Calu3 (cell line): ENCODE measurements at regions not wholly inside any gene's neighbourhood (a gene's known extent, or its start where the extent isn't known, plus 50 kb on each side); places are given as distances from the start of the nearest gene placed in this dataset.

ENCODE experiments used
- BruUV-seq: library from RNA; stranded (reverse); fragments of 400-500 nt; replicated peaks from 2 replicates; lab custom pipeline; 2021; lab: Mats Ljungman, UMichigan
- CTCF ChIA-PET: fragments of 300-600 bp; sonication (Branson Sonifier 250); formaldehyde crosslinking; loops from one replicate; lab custom pipeline; 2022; ENCODE audit warnings: antibody characterized with exemption; lab: Charles Lee
- DNase-seq: peaks from one replicate; pipeline ENCODE4 v3.0.0; 2022
- H3K27ac Mint-ChIP-seq: one replicate; pipeline ENCODE4 v1.8.0; 2022; ENCODE audit warnings: mixed read lengths; ENCODE audit not compliant: unreplicated experiment
- H3K27me3 Mint-ChIP-seq: one replicate; pipeline ENCODE4 v1.8.0; 2022; ENCODE audit warnings: mixed read lengths; ENCODE audit not compliant: unreplicated experiment
- H3K36me3 Mint-ChIP-seq: one replicate; pipeline ENCODE4 v1.8.0; 2022; ENCODE audit warnings: mild to moderate bottlenecking, moderate library complexity, mixed read lengths; ENCODE audit not compliant: insufficient read depth, unreplicated experiment
- H3K4me1 Mint-ChIP-seq: one replicate; pipeline ENCODE4 v1.8.0; 2022; ENCODE audit warnings: mild to moderate bottlenecking, low read depth, mixed read lengths; ENCODE audit not compliant: unreplicated experiment
- H3K4me3 Mint-ChIP-seq: one replicate; pipeline ENCODE4 v1.8.0; 2022; ENCODE audit warnings: mild to moderate bottlenecking, low read depth, moderate library complexity, mixed read lengths; ENCODE audit not compliant: unreplicated experiment
- H3K9me3 Mint-ChIP-seq: one replicate; pipeline ENCODE4 v1.8.0; 2022; ENCODE audit warnings: low read depth, mixed read lengths; ENCODE audit not compliant: unreplicated experiment
- CTCF ChIP-seq: fragments of 200-600 bp; IDR thresholded peaks from one replicate; pipeline ENCODE4 v1.8.0; 2022; ENCODE audit warnings: antibody characterized with exemption; ENCODE audit not compliant: unreplicated experiment
- intact Hi-C: fragments of 100-400 bp; cut with micrococcal nuclease; formaldehyde crosslinking; loops from one replicate; pipeline ENCODE4 v1.10.0; 2022; ENCODE audit not compliant: unreplicated experiment

DNA sequence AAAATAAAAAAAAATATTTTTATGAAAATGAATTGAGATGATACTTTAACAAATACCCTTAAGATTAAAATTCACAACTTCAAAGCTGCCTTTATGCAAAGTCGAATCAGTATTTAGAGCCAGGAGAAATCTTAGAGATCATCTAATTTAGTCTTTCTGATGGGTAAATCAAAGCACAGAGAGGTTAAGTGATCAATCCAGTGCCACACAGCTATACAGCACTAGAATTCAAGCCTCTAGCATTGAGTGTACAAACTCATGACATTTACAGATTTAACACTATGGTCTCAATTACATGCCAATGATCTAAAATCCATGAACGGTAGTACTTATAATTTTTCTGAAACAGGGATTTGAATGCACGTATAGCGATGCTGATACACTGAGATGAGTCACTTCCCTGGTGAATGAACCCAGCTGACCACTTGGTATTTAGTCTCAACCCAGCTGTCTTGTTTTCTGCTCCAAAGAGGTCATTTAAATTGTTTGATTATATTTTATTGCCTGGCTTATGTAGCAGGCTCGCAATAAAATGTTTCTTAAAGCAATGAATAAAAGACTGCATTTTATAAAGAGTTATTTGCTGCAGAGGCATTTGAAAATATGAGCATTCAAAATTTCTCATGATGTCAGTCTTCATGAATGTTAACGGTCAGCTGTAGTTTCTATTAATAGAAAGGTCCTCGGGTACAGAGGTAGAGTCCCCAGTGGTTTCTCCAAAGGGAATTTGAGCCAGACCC, 152.4 kb upstream of the PRICKLE1 start:
- Mint-ChIP-seq H3K4me3 (no peak overlapping the region), H3K36me3 (peaks cover 8% of the 10 kb centered on the region), H3K4me1 (peaks cover 18% of the 10 kb centered on the region), H3K27ac (no peak overlapping the region), H3K9me3 (no peaks in the 10 kb centered on the region), H3K27me3 (no peaks in the 10 kb centered on the region)
- DNase-seq: no peak
- CTCF ChIA-PET: no interaction called here
- intact Hi-C loops: no loop called here
- TF ChIP-seq CTCF: no peak
- BruUV-seq: no TSS peak

GRCh38 chr12:42741091-42741490, 151.5 kb upstream of the PRICKLE1 start:
- no peaks in the 10 kb centered on the region for H3K27me3 Mint-ChIP-seq
- no TSS peak for BruUV-seq
- intact Hi-C loops: no loop called here
- peaks cover 8% of the 10 kb centered on the region for H3K36me3 Mint-ChIP-seq
- TF ChIP-seq CTCF: no peak
- H3K4me1 Mint-ChIP-seq: peaks cover 17% of the 10 kb centered on the region
- no peaks in the 10 kb centered on the region for H3K9me3 Mint-ChIP-seq
- CTCF ChIA-PET: no interaction called here
- H3K4me3 Mint-ChIP-seq: no peak overlapping the region
- H3K27ac Mint-ChIP-seq: no peak overlapping the region
- DNase-seq: no peak

- no peaks in the 10 kb centered on the region for H3K9me3 Mint-ChIP-seq
- no peak overlapping the region for H3K27ac Mint-ChIP-seq
- TF ChIP-seq CTCF: no peak
- DNase-seq: no peak
- no TSS peak for BruUV-seq
- H3K27me3 Mint-ChIP-seq: no peaks in the 10 kb centered on the region
- H3K4me3 Mint-ChIP-seq: no peak overlapping the region
- intact Hi-C loops: no loop called here
- H3K4me1 Mint-ChIP-seq: no peaks in the 10 kb centered on the region
- CTCF ChIA-PET: no interaction called here
- no peaks in the 10 kb centered on the region for H3K36me3 Mint-ChIP-seq
Observed at GRCh38 chr12:42737398-42737797, 147.9 kb upstream of the PRICKLE1 start.

GRCh38 chr12:42735861-42736361, 146.4 kb upstream of the PRICKLE1 start:
- Mint-ChIP-seq H3K4me3 (no peak overlapping the region), H3K36me3 (no peaks in the 10 kb centered on the region), H3K9me3 (no peaks in the 10 kb centered on the region), H3K27ac (no peak overlapping the region), H3K27me3 (no peaks in the 10 kb centered on the region), H3K4me1 (no peaks in the 10 kb centered on the region)
- no peak for DNase-seq
- intact Hi-C loops: no loop called here
- BruUV-seq: no TSS peak
- TF ChIP-seq CTCF: no peak
- CTCF ChIA-PET: no interaction called here
